ENCODE measurements at regions not wholly inside any gene's neighbourhood (a gene's known extent, or its start where the extent isn't known, plus 50 kb on each side); places are given as distances from the start of the nearest gene placed in this dataset.

- Histone ChIP-seq H3K27me3 (no peaks in the 10 kb centered on the region), H3K4me3 (no peak overlapping the region), H3K9me3 (no peaks in the 10 kb centered on the region), H3K4me1 (no peaks in the 10 kb centered on the region), H3K27ac (no peak overlapping the region), H3K36me3 (no peaks in the 10 kb centered on the region)
- TF ChIP-seq POLR2A (IDR thresholded peaks at IDR 0.05) (no peak), CTCF (IDR thresholded peaks at IDR 0.05) (no peak)
- intact Hi-C loops (cut with DNase I): no loop called here
- ATAC-seq (no peak), DNase-seq (no peak)
- WGBS (ENCODE audit: insufficient coverage, low coverage, low lambda C conversion rate, missing lambda C conversion rate): 18% methylated on average over 1 of the region's 1 CpG
These were observed 317.2 kb upstream of the CDH2 start for GRCh38 chr18:28494151-28494550.

GRCh38 chr18:28485918-28486317 is 309.0 kb upstream of the CDH2 start:
- no peaks in the 10 kb centered on the region for H3K4me1 ChIP-seq
- WGBS (ENCODE audit: insufficient coverage, low coverage, low lambda C conversion rate, missing lambda C conversion rate): 11% methylated on average over 2 of the region's 2 CpGs
- no peak for TF ChIP-seq POLR2A (IDR thresholded peaks at IDR 0.05)
- no peak for TF ChIP-seq CTCF (IDR thresholded peaks at IDR 0.05)
- no peaks in the 10 kb centered on the region for H3K27me3 ChIP-seq
- ATAC-seq: no peak
- no peaks in the 10 kb centered on the region for H3K9me3 ChIP-seq
- H3K36me3 ChIP-seq: no peaks in the 10 kb centered on the region
- intact Hi-C loops (cut with DNase I): no loop called here
- H3K4me3 ChIP-seq: no peak overlapping the region
- H3K27ac ChIP-seq: no peak overlapping the region
- DNase-seq: no peak

- DNase-seq (no peak), ATAC-seq (no peak)
- intact Hi-C loops (cut with DNase I): no loop called here
- Histone ChIP-seq H3K4me1 (no peaks in the 10 kb centered on the region), H3K9me3 (no peaks in the 10 kb centered on the region), H3K27me3 (no peaks in the 10 kb centered on the region), H3K36me3 (no peaks in the 10 kb centered on the region), H3K4me3 (no peak overlapping the region), H3K27ac (no peak overlapping the region)
- TF ChIP-seq POLR2A (IDR thresholded peaks at IDR 0.05): no peak
- no peak for TF ChIP-seq CTCF (IDR thresholded peaks at IDR 0.05)
These were observed 308.4 kb upstream of the CDH2 start for GRCh38 chr18:28485210-28485801.

- intact Hi-C loops (cut with DNase I): no loop called here
- H3K9me3 ChIP-seq: no peaks in the 10 kb centered on the region
- 53% methylated on average over 1 of the region's 1 CpG for WGBS (ENCODE audit: insufficient coverage, low coverage, low lambda C conversion rate, missing lambda C conversion rate)
- no peak overlapping the region for H3K27ac ChIP-seq
- TF ChIP-seq POLR2A (IDR thresholded peaks at IDR 0.05) (no peak), CTCF (IDR thresholded peaks at IDR 0.05) (no peak)
- DNase-seq: no peak
- no peaks in the 10 kb centered on the region for H3K36me3 ChIP-seq
- H3K4me3 ChIP-seq: no peak overlapping the region
- no peaks in the 10 kb centered on the region for H3K4me1 ChIP-seq
- ATAC-seq: no peak
- H3K27me3 ChIP-seq: no peaks in the 10 kb centered on the region
These were observed 301.6 kb upstream of the CDH2 start for GRCh38 chr18:28478531-28478930.

- intact Hi-C loops (cut with DNase I): no loop called here
- WGBS (ENCODE audit: insufficient coverage, low coverage, low lambda C conversion rate, missing lambda C conversion rate): 56% methylated on average over 2 of the region's 2 CpGs
- TF ChIP-seq POLR2A (IDR thresholded peaks at IDR 0.05) (no peak), CTCF (IDR thresholded peaks at IDR 0.05) (no peak)
- ATAC-seq: no peak
- DNase-seq: no peak
- Histone ChIP-seq H3K36me3 (no peaks in the 10 kb centered on the region), H3K4me1 (no peaks in the 10 kb centered on the region), H3K9me3 (no peaks in the 10 kb centered on the region), H3K27me3 (no peaks in the 10 kb centered on the region), H3K4me3 (no peak overlapping the region), H3K27ac (no peak overlapping the region)
These were observed 299.4 kb upstream of the CDH2 start for GRCh38 chr18:28476302-28476701.
